ENCODE measurements at regions not wholly inside any gene's neighbourhood (a gene's known extent, or its start where the extent isn't known, plus 50 kb on each side); places are given as distances from the start of the nearest gene placed in this dataset.
"Not testable (repeated sequence)": the region's sequence is repeated elsewhere in the genome, so short reads cannot be mapped to it uniquely, and the experiment has no call there.

DNA sequence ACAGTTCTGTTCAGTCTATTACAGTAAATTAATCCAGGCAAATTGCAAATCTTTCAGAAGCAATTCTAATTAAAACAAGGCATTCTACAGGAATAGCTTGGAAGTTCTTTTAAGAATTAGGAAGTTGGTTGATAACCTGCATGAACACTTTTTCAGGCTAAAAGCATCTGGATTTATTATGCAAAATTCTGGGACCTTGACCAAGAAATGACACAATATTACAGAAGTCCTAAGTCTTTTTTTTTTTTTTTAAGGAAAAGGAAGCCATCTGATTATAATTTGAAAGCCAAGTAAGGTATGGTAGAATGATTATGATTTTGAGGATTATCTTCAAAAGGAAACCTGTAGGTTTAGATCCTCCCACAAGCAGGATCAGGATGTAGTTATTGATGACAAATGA, 74.7 kb upstream of the KCNK2 start:
- no peak overlapping the region for H3K9ac ChIP-seq (ENCODE audit: low read depth, low read length)
- H3K4me1 ChIP-seq (ENCODE audit: insufficient read depth, low read length): no peaks in the 10 kb centered on the region

DNA sequence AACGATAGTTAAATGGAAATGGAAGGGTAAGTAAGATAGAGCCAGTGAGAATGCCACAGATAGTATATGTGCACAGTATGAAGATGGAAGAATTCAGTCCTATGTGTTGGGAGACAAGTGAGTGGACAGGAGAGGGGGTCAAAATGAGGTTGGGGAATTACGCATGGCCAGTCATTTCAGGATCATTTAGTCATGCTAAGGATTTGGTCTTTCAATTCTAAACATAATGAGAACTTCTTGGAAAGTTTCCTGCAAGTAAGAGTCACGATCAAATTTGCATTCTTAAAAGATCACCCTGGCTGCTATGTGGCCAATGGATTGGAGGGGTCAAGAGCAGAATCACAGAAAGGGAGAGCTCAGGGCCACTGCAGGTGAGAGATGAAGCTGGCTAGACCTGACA, 64.0 kb upstream of the KCNK2 start:
- Histone ChIP-seq H3K9ac (ENCODE audit: low read depth, low read length) (no peak overlapping the region), H3K9me3 (ENCODE audit: control insufficient read depth, insufficient read depth, low read length) (no peaks in the 10 kb centered on the region), H3K36me3 (ENCODE audit: insufficient read depth, low read length) (no peaks in the 10 kb centered on the region), H3K4me1 (ENCODE audit: insufficient read depth, low read length) (no peaks in the 10 kb centered on the region)

More for the DNA sequence above, 74.7 kb upstream of the KCNK2 start:
- no peaks in the 10 kb centered on the region for H3K36me3 ChIP-seq (ENCODE audit: insufficient read depth, low read length)
- H3K9me3 ChIP-seq (ENCODE audit: control insufficient read depth, insufficient read depth, low read length): no peaks in the 10 kb centered on the region

DNA sequence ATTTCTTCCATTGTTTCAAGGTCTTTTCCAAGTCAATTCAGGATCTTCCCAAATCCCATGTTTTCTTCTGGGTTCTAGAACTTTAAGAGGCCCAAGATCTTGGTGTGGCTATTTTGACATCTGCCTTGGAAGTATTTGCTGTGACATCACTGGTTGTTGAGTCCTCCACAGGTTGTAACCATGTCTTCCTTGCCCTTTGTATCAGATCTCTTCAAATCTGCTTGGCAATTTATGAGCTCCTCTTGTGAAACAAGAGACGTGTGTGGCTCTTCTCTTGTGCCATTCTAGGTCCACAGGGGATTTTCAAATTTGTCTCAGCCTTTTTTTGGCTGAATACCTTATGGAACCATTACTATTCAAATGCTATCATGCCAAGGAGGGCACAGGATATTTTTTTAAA, 60.3 kb upstream of the KCNK2 start:
- Histone ChIP-seq H3K9me3 (ENCODE audit: control insufficient read depth, insufficient read depth, low read length) (no peaks in the 10 kb centered on the region), H3K9ac (ENCODE audit: low read depth, low read length) (no peak overlapping the region), H3K4me1 (ENCODE audit: insufficient read depth, low read length) (no peaks in the 10 kb centered on the region), H3K36me3 (ENCODE audit: insufficient read depth, low read length) (no peaks in the 10 kb centered on the region)

DNA sequence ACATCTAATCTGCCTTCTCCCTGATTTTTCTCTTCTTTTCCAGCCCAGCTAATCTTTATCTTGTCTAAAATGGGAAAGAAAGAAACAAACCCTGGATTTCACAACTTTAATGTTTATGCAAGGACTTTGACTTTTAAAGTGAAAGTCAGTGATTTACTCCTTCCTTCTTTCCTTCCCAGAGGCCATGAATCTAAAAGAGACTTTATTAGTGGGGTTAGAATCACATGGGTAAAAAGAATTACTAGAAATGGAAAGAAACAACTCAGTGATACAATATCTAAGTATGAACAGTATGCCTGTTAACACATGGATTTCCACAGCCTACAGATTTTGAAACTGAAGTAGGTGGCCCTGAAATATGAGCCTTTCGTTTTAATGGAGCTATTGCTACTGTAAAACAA, 59.8 kb upstream of the KCNK2 start:
- Histone ChIP-seq H3K4me1 (ENCODE audit: insufficient read depth, low read length) (no peaks in the 10 kb centered on the region), H3K9me3 (ENCODE audit: control insufficient read depth, insufficient read depth, low read length) (no peaks in the 10 kb centered on the region), H3K9ac (ENCODE audit: low read depth, low read length) (no peak overlapping the region), H3K36me3 (ENCODE audit: insufficient read depth, low read length) (no peaks in the 10 kb centered on the region)

DNA sequence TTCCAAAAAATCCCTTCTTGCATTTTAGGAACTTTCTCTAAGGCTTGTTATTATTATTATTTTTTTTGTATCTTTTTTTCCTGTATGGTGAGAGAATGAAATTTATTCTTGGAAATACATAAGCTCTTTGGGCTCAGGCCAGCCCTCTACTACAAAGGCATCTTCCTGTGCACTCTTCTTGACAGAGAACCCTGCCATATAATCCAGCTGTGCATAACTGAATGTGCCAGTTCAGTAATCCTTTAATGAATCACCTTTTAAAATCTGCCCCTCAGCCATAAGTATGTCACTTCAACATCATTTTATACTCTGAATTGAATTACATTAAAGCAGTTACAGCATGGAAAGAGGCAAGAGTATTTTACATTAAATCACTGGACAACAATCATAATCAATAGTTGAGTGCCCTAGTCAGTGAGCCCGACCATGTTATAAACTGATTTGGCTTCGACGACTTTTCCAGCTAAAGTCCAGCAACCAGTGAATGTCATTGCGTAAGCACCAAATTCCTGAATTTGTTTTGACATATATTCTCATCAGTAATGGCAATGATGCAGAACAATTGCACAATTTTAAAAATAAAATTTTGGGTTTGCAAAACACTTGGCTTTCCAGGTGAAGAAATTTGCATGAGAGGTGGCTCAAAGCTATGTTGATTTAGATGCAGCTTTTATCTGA, 59.2 kb upstream of the KCNK2 start:
- no peak overlapping the region for H3K9ac ChIP-seq (ENCODE audit: low read depth, low read length)
- no peaks in the 10 kb centered on the region for H3K4me1 ChIP-seq (ENCODE audit: insufficient read depth, low read length)
- H3K9me3 ChIP-seq (ENCODE audit: control insufficient read depth, insufficient read depth, low read length): no peaks in the 10 kb centered on the region
- no peaks in the 10 kb centered on the region for H3K36me3 ChIP-seq (ENCODE audit: insufficient read depth, low read length)

DNA sequence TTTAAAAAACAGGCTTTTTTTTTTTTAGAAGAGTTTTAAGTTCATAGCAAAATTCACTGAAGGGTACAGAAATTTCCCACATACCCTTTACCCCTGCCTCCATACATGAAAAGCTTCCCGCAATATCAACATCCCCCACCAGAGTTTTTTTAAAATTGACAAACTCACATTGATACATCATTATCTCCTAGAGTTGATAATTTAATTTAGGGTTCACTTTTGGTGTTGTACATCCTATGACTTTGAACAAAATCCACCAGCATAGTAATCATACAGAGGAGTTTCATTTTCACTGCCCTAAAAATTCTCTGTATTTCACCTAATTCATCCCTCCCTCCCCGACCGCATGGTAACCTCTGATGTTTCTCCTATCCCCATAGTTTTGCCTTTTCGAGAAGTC, 53.6 kb upstream of the KCNK2 start:
- Histone ChIP-seq H3K36me3 (ENCODE audit: insufficient read depth, low read length) (no peaks in the 10 kb centered on the region), H3K9me3 (ENCODE audit: control insufficient read depth, insufficient read depth, low read length) (no peaks in the 10 kb centered on the region), H3K4me1 (ENCODE audit: insufficient read depth, low read length) (no peaks in the 10 kb centered on the region), H3K9ac (ENCODE audit: low read depth, low read length) (no peak overlapping the region)

DNA sequence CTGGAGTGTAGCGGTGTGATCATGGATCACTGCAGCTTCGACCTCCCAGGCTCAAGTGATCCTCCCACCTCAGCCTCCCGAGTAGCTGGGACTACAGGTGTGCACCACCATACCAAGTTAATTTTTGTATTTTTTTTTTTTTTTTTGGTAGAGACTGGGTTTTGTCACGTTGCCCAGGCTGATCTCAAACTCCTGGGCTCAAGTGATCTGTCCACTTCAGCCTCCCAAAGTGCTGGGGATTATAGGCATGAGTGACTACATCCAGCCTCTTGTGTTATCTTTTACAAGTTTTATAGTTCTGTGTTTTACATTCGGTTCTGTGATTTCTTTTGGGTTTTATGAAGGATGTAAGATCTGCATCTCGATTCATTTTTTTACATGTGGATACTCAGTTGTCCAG, 52.0 kb upstream of the KCNK2 start:
- not testable (repeated sequence) for H3K36me3 ChIP-seq (ENCODE audit: insufficient read depth, low read length); H3K4me1 ChIP-seq (ENCODE audit: insufficient read depth, low read length); H3K9ac ChIP-seq (ENCODE audit: low read depth, low read length); H3K9me3 ChIP-seq (ENCODE audit: control insufficient read depth, insufficient read depth, low read length)

DNA sequence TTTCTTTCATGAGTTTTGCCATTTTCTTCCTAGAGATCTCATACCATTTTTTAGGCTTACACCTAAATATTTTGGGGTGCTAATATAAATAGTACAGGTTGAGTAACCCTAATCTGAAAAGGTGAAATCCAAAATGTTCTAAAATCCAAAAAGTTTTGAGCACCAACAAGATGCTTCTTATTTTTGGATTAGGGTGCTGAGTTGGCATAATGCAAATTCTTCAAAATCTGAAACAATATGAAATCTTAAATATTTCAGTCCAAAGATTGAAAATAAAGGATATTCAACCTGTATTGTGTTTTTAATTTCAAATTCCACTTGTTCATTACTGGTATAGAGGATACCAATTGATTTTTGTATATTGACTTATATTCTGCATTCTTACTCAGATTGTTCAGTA, 51.1 kb upstream of the KCNK2 start:
- H3K36me3 ChIP-seq (ENCODE audit: insufficient read depth, low read length): no peaks in the 10 kb centered on the region
- no peaks in the 10 kb centered on the region for H3K4me1 ChIP-seq (ENCODE audit: insufficient read depth, low read length)
- H3K9ac ChIP-seq (ENCODE audit: low read depth, low read length): no peak overlapping the region
- H3K9me3 ChIP-seq (ENCODE audit: control insufficient read depth, insufficient read depth, low read length): no peaks in the 10 kb centered on the region

Measured in ES-I3 (cell line).